ENCODE measurements at regions not wholly inside any gene's neighbourhood (a gene's known extent, or its start where the extent isn't known, plus 50 kb on each side); places are given as distances from the start of the nearest gene placed in this dataset.

DNA sequence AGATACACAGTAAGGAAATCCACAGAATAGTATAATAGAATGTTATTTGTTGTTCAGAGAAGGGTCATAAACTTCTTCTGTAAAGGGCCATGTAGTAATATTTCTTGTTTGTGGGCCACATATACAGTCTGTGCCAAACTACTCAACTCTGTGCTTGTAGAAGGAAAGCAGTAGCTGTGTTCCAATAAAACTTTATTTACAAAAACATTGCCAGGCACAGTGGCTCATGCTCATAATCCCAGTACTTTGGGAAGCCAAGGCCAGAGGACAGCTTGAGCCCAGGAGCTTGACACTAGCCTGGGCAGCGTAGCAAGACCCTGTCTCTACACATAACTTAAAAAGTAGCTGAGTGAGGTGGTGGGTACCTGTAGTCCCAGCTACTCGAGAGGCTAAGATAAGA lies 612.8 kb upstream of the PSMD7 start:
- TF ChIP-seq CTCF (IDR thresholded peaks at IDR 0.05; ENCODE audit: insufficient read depth, low read length, severe bottlenecking) = no peak
- no peaks in the 10 kb centered on the region for H3K27me3 ChIP-seq (ENCODE audit: control insufficient read depth, insufficient read depth, low read length)
- no peak for FAIRE-seq
- no peaks in the 10 kb centered on the region for H3K36me3 ChIP-seq (ENCODE audit: control insufficient read depth, insufficient read depth, low read length)
- no peak for DNase-seq (ENCODE audit: low read depth)
- no peak overlapping the region for H3K4me3 ChIP-seq (ENCODE audit: low read depth, low read length)

DNA sequence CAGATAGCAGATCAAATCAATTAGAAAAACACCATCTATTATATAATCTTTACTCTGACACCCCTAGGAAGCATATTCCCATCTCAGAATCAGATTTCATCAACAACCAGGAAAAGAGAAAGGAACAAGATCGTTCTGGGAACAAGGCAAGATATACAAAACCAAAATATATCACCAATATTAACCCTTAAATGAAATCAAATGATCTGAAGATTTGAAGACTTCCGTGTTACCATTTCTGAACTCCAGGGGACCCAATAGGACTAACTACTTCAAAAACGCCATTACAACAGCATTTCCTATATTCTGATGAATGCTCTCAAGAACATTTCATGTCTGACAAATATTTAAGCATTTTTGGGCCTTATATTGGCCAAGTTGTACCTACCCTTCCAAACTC lies 624.2 kb upstream of the ZFHX3 start:
- Histone ChIP-seq H3K27me3 (ENCODE audit: control insufficient read depth, insufficient read depth, low read length) (no peaks in the 10 kb centered on the region), H3K4me3 (ENCODE audit: low read depth, low read length) (no peak overlapping the region), H3K36me3 (ENCODE audit: control insufficient read depth, insufficient read depth, low read length) (no peaks in the 10 kb centered on the region)
- DNase-seq (ENCODE audit: low read depth) (no peak), FAIRE-seq (no peak)
- no peak for TF ChIP-seq CTCF (IDR thresholded peaks at IDR 0.05; ENCODE audit: insufficient read depth, low read length, severe bottlenecking)

GRCh38 chr16:73670836-73671820 lies 623.2 kb upstream of the ZFHX3 start:
- Histone ChIP-seq H3K27me3 (ENCODE audit: control insufficient read depth, insufficient read depth, low read length) (no peaks in the 10 kb centered on the region), H3K4me3 (ENCODE audit: low read depth, low read length) (no peak overlapping the region), H3K36me3 (ENCODE audit: control insufficient read depth, insufficient read depth, low read length) (no peaks in the 10 kb centered on the region)
- FAIRE-seq = no peak
- TF ChIP-seq CTCF (IDR thresholded peaks at IDR 0.05; ENCODE audit: insufficient read depth, low read length, severe bottlenecking) = no peak
- DNase-seq (ENCODE audit: low read depth) = no peak

DNA sequence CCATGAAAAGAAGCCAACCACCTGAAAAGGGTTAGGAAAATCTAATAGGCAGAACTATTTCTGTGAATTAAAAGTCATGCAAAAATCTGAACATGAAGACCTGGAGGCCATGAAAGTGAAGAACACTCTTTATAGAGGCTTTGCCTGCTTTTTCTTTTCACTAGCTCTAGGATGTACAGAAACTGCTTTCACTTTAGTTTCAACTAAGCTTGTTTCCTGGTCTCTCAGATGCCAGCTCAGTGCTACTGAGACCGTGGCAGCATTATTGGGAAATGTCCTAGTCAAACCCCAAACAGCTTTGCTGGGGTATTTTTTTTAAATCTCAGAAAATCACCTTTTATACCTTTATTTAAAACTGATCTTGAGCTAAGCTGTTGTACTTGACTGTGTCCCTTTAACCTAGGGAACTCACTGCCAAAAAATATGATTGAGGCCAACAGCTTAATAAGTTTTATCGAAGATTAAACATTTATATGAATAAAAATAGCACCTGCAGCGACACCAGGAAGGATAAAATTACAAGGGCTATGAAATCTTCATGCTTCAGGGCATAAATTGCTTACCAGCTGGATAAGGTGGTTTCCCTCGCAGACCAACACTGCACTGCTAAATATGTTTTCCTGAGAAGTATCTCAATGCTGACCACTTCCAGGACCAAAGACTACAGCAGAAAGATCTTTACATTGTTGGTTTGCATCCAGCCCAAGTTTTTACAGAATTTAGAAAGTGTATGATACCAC lies 621.8 kb upstream of the ZFHX3 start:
- no peak for TF ChIP-seq CTCF (IDR thresholded peaks at IDR 0.05; ENCODE audit: insufficient read depth, low read length, severe bottlenecking)
- no peak overlapping the region for H3K4me3 ChIP-seq (ENCODE audit: low read depth, low read length)
- FAIRE-seq = no peak
- DNase-seq (ENCODE audit: low read depth) = no peak
- H3K27me3 ChIP-seq (ENCODE audit: control insufficient read depth, insufficient read depth, low read length) = no peaks in the 10 kb centered on the region
- no peaks in the 10 kb centered on the region for H3K36me3 ChIP-seq (ENCODE audit: control insufficient read depth, insufficient read depth, low read length)

DNA sequence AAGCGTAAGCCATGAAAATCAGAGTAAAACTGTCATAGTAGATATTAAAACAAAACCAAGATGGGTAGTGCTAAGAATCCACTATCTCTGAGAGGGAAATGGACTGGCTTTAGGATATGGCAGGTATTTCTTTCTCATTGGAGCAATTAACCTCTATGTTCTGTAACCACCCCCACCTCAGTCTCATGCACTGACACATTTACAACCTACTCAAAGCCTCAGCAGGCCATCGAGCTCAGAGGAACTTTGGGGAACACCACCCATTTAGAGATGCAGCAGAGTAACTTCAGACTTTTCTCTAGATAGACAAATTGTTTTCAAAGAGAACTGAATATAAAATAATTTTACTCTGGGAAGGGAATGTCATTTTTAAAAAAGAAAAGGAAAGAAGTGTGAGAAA lies 615.8 kb upstream of the ZFHX3 start:
- no peaks in the 10 kb centered on the region for H3K36me3 ChIP-seq (ENCODE audit: control insufficient read depth, insufficient read depth, low read length)
- no peak for FAIRE-seq
- H3K4me3 ChIP-seq (ENCODE audit: low read depth, low read length) = no peak overlapping the region
- DNase-seq (ENCODE audit: low read depth) = no peak
- no peaks in the 10 kb centered on the region for H3K27me3 ChIP-seq (ENCODE audit: control insufficient read depth, insufficient read depth, low read length)
- no peak for TF ChIP-seq CTCF (IDR thresholded peaks at IDR 0.05; ENCODE audit: insufficient read depth, low read length, severe bottlenecking)
